ENCODE measurements at regions not wholly inside any gene's neighbourhood (a gene's known extent, or its start where the extent isn't known, plus 50 kb on each side); places are given as distances from the start of the nearest gene placed in this dataset.

- TF ChIP-seq CTCF (IDR thresholded peaks at IDR 0.05) = no peak
- no peak for TF ChIP-seq POLR2A (IDR thresholded peaks at IDR 0.05)
Measured at GRCh38 chr22:27327981-27328721, 473.4 kb downstream of the MN1 start.

All from adrenal gland (tissue), 5 donors.